ENCODE measurements at regions not wholly inside any gene's neighbourhood (a gene's known extent, or its start where the extent isn't known, plus 50 kb on each side); places are given as distances from the start of the nearest gene placed in this dataset.

GRCh38 chr2:180905461-180905860, 74.9 kb upstream of the UBE2E3 start:
- H3K4me3 ChIP-seq (ENCODE audit: low read depth, poor library complexity, severe bottlenecking), result no peak overlapping the region
- DNase-seq (ENCODE audit: low spot score in 2 of 2), result no peak
- no peak for TF ChIP-seq POLR2A (IDR thresholded peaks at IDR 0.05)
- TF ChIP-seq CTCF (IDR thresholded peaks at IDR 0.05), result no peak
- intact Hi-C loops (cut with DNase I; ENCODE audit: low total_unique reads), result no loop called here

GRCh38 chr2:180905002-180905401, 75.4 kb upstream of the UBE2E3 start:
- no peak for DNase-seq (ENCODE audit: low spot score in 2 of 2)
- H3K4me3 ChIP-seq (ENCODE audit: low read depth, poor library complexity, severe bottlenecking), result no peak overlapping the region
- TF ChIP-seq POLR2A (IDR thresholded peaks at IDR 0.05) (no peak), CTCF (IDR thresholded peaks at IDR 0.05) (no peak)
- WGBS, 2 donors, result 66 to 71% methylated on average over 4 of the region's 4 CpGs
- intact Hi-C loops (cut with DNase I; ENCODE audit: low total_unique reads), result no loop called here

GRCh38 chr2:180901331-180901730, 79.1 kb upstream of the UBE2E3 start:
- H3K4me3 ChIP-seq (ENCODE audit: low read depth, poor library complexity, severe bottlenecking), result no peak overlapping the region
- intact Hi-C loops (cut with DNase I; ENCODE audit: low total_unique reads), result no loop called here
- TF ChIP-seq POLR2A (IDR thresholded peaks at IDR 0.05), result no peak
- no peak for TF ChIP-seq CTCF (IDR thresholded peaks at IDR 0.05)
- 85 to 86% methylated on average over 4 of the region's 4 CpGs for WGBS, 2 donors
- no peak for DNase-seq (ENCODE audit: low spot score in 2 of 2)

- DNase-seq (ENCODE audit: low spot score in 2 of 2), result no peak
- intact Hi-C loops (cut with DNase I; ENCODE audit: low total_unique reads), result no loop called here
- 82 to 89% methylated on average over 1 of the region's 1 CpG for WGBS, 2 donors
- no peak for TF ChIP-seq CTCF (IDR thresholded peaks at IDR 0.05)
- TF ChIP-seq POLR2A (IDR thresholded peaks at IDR 0.05), result no peak
- no peak overlapping the region for H3K4me3 ChIP-seq (ENCODE audit: low read depth, poor library complexity, severe bottlenecking)
Observed at GRCh38 chr2:180893752-180894151, 86.7 kb upstream of the UBE2E3 start.

GRCh38 chr2:180892091-180892490, 88.3 kb upstream of the UBE2E3 start:
- WGBS, 2 donors, result 81 to 82% methylated on average over 4 of the region's 4 CpGs
- no peak for DNase-seq (ENCODE audit: low spot score in 2 of 2)
- intact Hi-C loops (cut with DNase I; ENCODE audit: low total_unique reads), result no loop called here
- TF ChIP-seq CTCF (IDR thresholded peaks at IDR 0.05) (no peak), POLR2A (IDR thresholded peaks at IDR 0.05) (no peak)
- no peak overlapping the region for H3K4me3 ChIP-seq (ENCODE audit: low read depth, poor library complexity, severe bottlenecking)

- no peak overlapping the region for H3K4me3 ChIP-seq (ENCODE audit: low read depth, poor library complexity, severe bottlenecking)
- DNase-seq (ENCODE audit: low spot score in 2 of 2), result no peak
- intact Hi-C loops (cut with DNase I; ENCODE audit: low total_unique reads), result no loop called here
- TF ChIP-seq POLR2A (IDR thresholded peaks at IDR 0.05) (no peak), CTCF (IDR thresholded peaks at IDR 0.05) (no peak)
Observed at GRCh38 chr2:180891360-180891759, 89.0 kb upstream of the UBE2E3 start.

All from lower leg skin (tissue), 4 donors.